SK-N-MC (cell line): ENCODE measurements at regions not wholly inside any gene's neighbourhood (a gene's known extent, or its start where the extent isn't known, plus 50 kb on each side); places are given as distances from the start of the nearest gene placed in this dataset.

ENCODE experiments used
- DNase-seq: peaks from one replicate; pipeline ENCODE4 v3.0.0-alpha.2; 2011; ENCODE audit warnings: low read depth, low spot score
- H3K27ac ChIP-seq: fragments of 200-600 bp; sonication (generic); 2 replicates; pipeline ENCODE4 v1.5.1; 2016; ENCODE audit warnings: mixed run types
- H3K36me3 ChIP-seq: fragments of 200-600 bp; sonication (generic); 2 replicates; pipeline ENCODE4 v1.6.1; 2017; ENCODE audit warnings: antibody characterized with exemption, low read length, mixed read lengths; ENCODE audit not compliant: insufficient read depth
- H3K4me3 ChIP-seq: fragments of 200-600 bp; sonication (generic); 2 replicates; pipeline ENCODE4 v1.5.1; 2016
- H3K9ac ChIP-seq: fragments of 200-600 bp; sonication (generic); 2 replicates; pipeline ENCODE4 v1.8.0; 2017; ENCODE audit warnings: mixed run types, mixed read lengths; ENCODE audit not compliant: insufficient read length
- H3K9me3 ChIP-seq: fragments of 200-600 bp; sonication (generic); 2 replicates; pipeline ENCODE4 v1.6.1; 2017; ENCODE audit warnings: low read depth, mild to moderate bottlenecking, antibody characterized with exemption, low read length, moderate library complexity, mixed read lengths
- EZH2 ChIP-seq: fragments of 200-600 bp; sonication (generic); IDR thresholded peaks from one replicate; pipeline ENCODE4 v1.6.1; 2017; ENCODE audit warnings: antibody characterized with exemption
- FOXP2 ChIP-seq: optimal IDR thresholded peaks from 2 replicates; pipeline ENCODE3; 2011; ENCODE audit warnings: mild to moderate bottlenecking, moderate library complexity; ENCODE audit not compliant: insufficient read depth; ENCODE audit errors: extremely low read length, control extremely low read depth
- POLR2AphosphoS5 ChIP-seq: IDR thresholded peaks from 2 replicates; pipeline ENCODE4 v1.6.1; 2012; ENCODE audit warnings: mild to moderate bottlenecking, low read depth, low read length, borderline replicate concordance

DNA sequence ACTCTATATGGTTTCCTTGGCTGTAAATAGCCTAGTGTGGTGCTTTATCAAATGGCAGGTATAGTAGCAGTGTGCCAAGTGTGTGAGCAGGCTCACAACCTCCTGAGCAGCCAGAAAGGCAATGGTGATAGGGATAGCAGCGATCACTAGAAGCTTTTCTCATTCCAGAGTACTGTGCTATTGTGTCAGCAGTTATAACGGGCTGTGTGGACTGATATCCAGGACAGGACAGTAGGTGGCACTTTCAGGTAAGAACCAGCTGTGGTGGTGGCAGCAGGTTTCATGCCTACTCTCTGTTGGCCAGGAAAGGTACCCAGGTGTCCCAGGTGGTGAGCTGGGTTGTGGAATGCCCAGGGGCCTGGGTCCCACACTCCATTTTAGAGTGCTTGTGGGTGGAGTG is 448.8 kb upstream of the BTBD3 start:
- TF ChIP-seq POLR2AphosphoS5 (no peak), EZH2 (no peak), FOXP2 (no peak)
- no peaks in the 10 kb centered on the region for H3K9me3 ChIP-seq
- no peak overlapping the region for H3K9ac ChIP-seq
- H3K27ac ChIP-seq = no peak overlapping the region
- no peak for DNase-seq
- no peak overlapping the region for H3K4me3 ChIP-seq
- no peaks in the 10 kb centered on the region for H3K36me3 ChIP-seq

DNA sequence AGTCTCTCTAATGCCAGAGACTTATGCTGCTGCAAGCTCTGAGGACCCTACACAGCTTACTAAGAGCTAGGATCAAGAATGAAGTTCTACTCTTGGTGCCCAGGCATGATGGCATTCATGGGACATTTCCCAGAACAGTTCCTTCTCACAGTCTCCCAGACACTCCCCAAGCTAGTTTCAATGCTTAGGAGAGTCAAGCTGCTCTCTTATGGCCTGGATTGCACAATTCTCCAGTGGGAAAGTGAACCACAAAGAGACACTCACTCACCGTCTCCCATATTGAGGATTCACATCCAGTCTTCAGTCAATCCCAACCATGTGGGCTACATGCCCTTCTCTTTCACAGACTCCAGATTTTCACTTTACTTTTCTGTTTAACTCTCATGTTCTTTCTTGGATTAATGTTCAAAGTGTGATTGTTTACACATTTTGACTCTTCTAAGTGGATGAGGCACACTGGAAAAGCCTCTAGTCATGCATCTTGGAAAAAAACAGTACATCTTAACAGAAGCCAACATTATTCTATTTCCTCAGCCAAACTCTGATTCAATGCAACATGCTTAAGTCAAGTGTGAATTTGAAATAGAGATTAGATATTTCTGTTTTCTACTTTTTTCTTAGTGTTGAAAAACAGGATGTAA is 447.8 kb upstream of the BTBD3 start:
- Histone ChIP-seq H3K27ac (no peak overlapping the region), H3K4me3 (no peak overlapping the region), H3K9ac (no peak overlapping the region), H3K36me3 (no peaks in the 10 kb centered on the region), H3K9me3 (no peaks in the 10 kb centered on the region)
- DNase-seq = no peak
- no peak for TF ChIP-seq POLR2AphosphoS5

DNA sequence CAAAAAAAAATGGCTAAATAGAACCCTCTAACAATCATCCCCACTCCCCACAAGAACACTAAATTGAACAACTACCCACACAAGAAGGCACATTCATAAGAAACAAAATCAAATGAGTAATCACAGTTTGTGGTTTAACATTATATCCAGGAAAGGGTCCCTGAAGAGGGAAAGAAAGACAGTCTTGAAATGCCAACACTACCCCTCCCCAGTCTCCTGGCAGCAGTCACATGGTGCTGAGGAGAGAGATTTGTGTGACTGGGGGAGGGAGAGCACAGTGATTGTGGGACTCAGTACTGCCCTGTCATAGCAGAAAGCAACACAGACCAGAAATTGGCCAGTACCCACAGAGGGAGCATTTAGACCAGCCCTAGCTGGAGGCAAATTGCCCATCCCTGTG is 443.7 kb upstream of the BTBD3 start:
- Histone ChIP-seq H3K27ac (no peak overlapping the region), H3K4me3 (no peak overlapping the region), H3K36me3 (no peaks in the 10 kb centered on the region), H3K9me3 (no peaks in the 10 kb centered on the region), H3K9ac (no peak overlapping the region)
- no peak for TF ChIP-seq FOXP2
- no peak for TF ChIP-seq POLR2AphosphoS5
- no peak for TF ChIP-seq EZH2
- DNase-seq = no peak

DNA sequence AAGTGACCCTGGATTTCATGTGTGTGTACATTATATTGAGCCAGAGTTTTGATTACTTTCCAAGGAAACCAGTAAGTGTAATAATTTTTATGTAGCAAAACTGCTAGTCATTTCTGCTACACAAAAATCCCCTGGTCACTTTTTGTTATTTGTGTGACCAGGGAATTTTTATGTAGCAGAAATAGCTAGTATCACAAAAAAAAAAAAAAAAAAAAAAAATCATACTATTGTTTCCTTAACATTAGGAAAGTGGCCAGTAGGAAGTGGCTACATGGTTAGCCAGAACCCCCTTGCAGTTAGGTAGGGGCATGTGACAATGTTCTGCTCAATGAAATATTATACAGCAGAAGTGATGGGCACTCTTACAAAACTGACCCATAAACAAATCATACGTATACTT is 434.0 kb upstream of the BTBD3 start:
- H3K9me3 ChIP-seq = no peaks in the 10 kb centered on the region
- H3K4me3 ChIP-seq = no peak overlapping the region
- TF ChIP-seq EZH2 = no peak
- TF ChIP-seq FOXP2 = no peak
- TF ChIP-seq POLR2AphosphoS5 = no peak
- no peak overlapping the region for H3K9ac ChIP-seq
- no peak for DNase-seq
- no peaks in the 10 kb centered on the region for H3K36me3 ChIP-seq
- H3K27ac ChIP-seq = no peak overlapping the region

DNA sequence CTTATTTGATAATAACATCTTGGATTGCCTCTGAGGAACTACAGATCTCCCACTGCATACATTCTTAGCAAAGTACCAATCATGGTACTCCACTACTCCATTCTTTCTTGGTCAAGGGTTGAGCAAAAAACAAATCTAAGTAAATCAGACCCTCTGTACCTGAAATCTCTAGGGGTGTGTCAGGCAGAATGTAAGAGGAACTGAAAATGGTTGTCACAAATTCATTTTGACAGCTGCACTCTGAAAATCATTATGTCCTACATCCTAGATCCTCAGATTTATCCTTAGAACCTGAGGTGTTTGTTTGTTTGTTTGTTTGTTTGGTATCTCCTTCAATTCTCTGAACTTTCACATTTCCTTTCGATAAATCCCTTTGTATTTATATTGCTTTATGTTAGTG is 433.2 kb upstream of the BTBD3 start:
- no peak overlapping the region for H3K4me3 ChIP-seq
- no peak overlapping the region for H3K27ac ChIP-seq
- no peak for TF ChIP-seq EZH2
- no peak for TF ChIP-seq FOXP2
- no peak for TF ChIP-seq POLR2AphosphoS5
- no peaks in the 10 kb centered on the region for H3K36me3 ChIP-seq
- H3K9me3 ChIP-seq = no peaks in the 10 kb centered on the region
- no peak for DNase-seq
- no peak overlapping the region for H3K9ac ChIP-seq

DNA sequence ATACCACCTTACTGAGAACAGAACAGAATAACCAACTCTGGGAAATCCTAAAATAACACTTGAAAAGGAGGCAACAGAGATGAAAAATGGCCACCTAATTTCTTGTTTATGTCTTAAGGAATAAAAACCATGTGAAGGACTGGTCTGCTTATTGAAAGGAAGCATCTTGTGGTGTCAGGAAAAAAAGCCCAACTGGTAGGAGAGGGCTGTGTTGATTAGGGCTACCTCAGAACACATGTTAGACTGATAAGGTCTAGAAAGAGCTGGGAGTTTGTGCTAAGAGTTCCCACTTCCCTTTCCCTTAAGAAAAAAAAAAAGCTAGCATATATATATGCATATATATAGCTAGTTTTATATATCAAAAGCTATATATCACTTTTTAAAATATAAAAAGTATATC is 425.3 kb upstream of the BTBD3 start:
- no peak overlapping the region for H3K27ac ChIP-seq
- no peaks in the 10 kb centered on the region for H3K9me3 ChIP-seq
- no peak overlapping the region for H3K4me3 ChIP-seq
- no peak overlapping the region for H3K9ac ChIP-seq
- no peak for TF ChIP-seq EZH2
- TF ChIP-seq POLR2AphosphoS5 = no peak
- no peaks in the 10 kb centered on the region for H3K36me3 ChIP-seq
- no peak for DNase-seq

DNA sequence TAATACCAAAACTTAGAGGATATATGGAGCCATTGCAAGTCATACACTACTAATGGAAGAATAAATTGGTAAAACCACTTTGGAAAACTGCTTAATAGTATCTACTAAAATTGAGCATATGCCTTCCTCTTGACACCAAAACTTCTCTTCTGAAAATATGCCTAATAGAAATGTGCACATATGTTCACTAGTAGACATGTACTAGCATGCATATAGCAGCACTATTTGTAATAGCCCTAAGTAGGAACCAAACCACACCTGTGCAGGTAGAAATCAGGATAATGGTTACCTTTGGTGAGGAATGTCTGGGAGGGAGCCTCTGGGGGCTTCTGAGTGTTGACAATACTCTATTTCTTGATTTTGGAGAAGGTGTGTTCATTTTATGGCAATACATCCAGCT is 424.8 kb upstream of the BTBD3 start:
- Histone ChIP-seq H3K36me3 (no peaks in the 10 kb centered on the region), H3K9ac (no peak overlapping the region), H3K9me3 (no peaks in the 10 kb centered on the region), H3K4me3 (no peak overlapping the region), H3K27ac (no peak overlapping the region)
- no peak for DNase-seq
- TF ChIP-seq POLR2AphosphoS5 (no peak), FOXP2 (no peak), EZH2 (no peak)

DNA sequence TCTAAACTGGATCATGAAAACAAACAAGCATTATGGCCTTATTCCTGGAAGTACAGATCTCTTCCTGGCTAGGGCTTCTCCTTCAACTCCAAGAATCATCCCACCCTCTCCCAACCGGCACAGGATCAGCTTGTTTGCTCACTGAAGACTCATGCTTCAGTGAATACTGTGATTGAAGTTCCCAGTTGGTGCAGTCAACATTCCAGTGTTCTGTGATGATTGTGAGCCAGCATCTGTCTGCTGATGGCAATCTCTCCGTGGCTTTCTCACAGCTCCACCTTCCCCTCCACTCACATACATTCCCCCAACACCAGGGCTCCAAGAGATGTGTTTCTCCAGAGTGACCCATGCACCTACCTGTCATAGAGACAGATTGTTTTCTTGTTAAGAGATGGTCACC is 421.3 kb upstream of the BTBD3 start:
- H3K36me3 ChIP-seq = no peaks in the 10 kb centered on the region
- no peak overlapping the region for H3K9ac ChIP-seq
- no peak for DNase-seq
- TF ChIP-seq POLR2AphosphoS5 = no peak
- TF ChIP-seq EZH2 = no peak
- no peak for TF ChIP-seq FOXP2
- no peaks in the 10 kb centered on the region for H3K9me3 ChIP-seq
- H3K4me3 ChIP-seq = no peak overlapping the region
- no peak overlapping the region for H3K27ac ChIP-seq

DNA sequence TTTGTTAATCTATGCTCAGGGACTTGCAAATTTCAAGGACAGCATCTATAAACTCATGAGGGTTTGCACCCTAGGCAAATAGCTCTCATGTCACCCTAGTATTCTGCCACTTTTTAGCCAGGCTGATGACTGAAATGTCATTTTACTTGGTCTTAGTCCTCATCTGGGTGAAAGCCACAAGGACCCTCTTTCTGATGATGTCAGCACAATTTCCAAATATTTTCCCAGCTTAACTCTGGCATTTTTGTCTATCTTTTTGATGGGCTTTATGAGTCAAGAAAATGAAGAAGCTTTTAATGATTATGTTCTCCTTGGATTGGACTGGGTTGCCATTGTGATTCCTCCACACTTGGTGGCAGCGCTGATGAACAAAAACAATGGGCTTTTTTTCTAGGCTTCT is 420.1 kb upstream of the BTBD3 start:
- H3K36me3 ChIP-seq = no peaks in the 10 kb centered on the region
- no peak for TF ChIP-seq FOXP2
- TF ChIP-seq POLR2AphosphoS5 = no peak
- TF ChIP-seq EZH2 = no peak

More for the DNA sequence above, 420.1 kb upstream of the BTBD3 start:
- Histone ChIP-seq H3K27ac (no peak overlapping the region), H3K4me3 (no peak overlapping the region), H3K9ac (no peak overlapping the region), H3K9me3 (no peaks in the 10 kb centered on the region)
- no peak for DNase-seq
